OCI-LY1 (cell line): ENCODE measurements at regions not wholly inside any gene's neighbourhood (a gene's known extent, or its start where the extent isn't known, plus 50 kb on each side); places are given as distances from the start of the nearest gene placed in this dataset.

Experiments used
- H2AFZ ChIP-seq: fragments of 200-600 bp; sonication (generic), shearing (Covaris generic); 2 replicates; pipeline ENCODE4 v1.6.0; 2014; ENCODE audit warnings: antibody characterized with exemption, mild to moderate bottlenecking, low read length
- H3F3A ChIP-seq: fragments of 200-600 bp; sonication (generic), shearing (Covaris generic); 2 replicates; pipeline ENCODE4 v1.6.0; 2014; ENCODE audit warnings: mild to moderate bottlenecking, antibody characterized with exemption, low read length, moderate library complexity; ENCODE audit not compliant: insufficient read depth
- H3K27ac ChIP-seq: fragments of 200-600 bp; sonication (generic); 2 replicates; pipeline ENCODE4 v1.5.1; 2014; ENCODE audit warnings: low read length, mixed run types, mild to moderate bottlenecking, low read depth; ENCODE audit not compliant: poor library complexity, severe bottlenecking
- H3K27me3 ChIP-seq: fragments of 200-600 bp; sonication (generic); 2 replicates; pipeline ENCODE4 v1.6.0; 2014; ENCODE audit warnings: antibody characterized with exemption, mild to moderate bottlenecking, low read length, moderate library complexity; ENCODE audit not compliant: insufficient read depth
- H3K36me3 ChIP-seq: fragments of 200-600 bp; sonication (generic); 2 replicates; pipeline ENCODE4 v1.6.1; 2014; ENCODE audit warnings: mild to moderate bottlenecking, antibody characterized with exemption, low read length, moderate library complexity, mixed read lengths; ENCODE audit not compliant: insufficient read depth
- H3K4me1 ChIP-seq: fragments of 200-600 bp; sonication (generic); 2 replicates; pipeline ENCODE4 v1.5.1; 2014; ENCODE audit warnings: mild to moderate bottlenecking, low read length, moderate library complexity; ENCODE audit not compliant: insufficient read depth, severe bottlenecking
- H3K4me2 ChIP-seq: fragments of 200-600 bp; sonication (generic), shearing (Covaris generic); 2 replicates; pipeline ENCODE4 v1.6.1; 2014; ENCODE audit warnings: low read length
- H3K4me3 ChIP-seq: fragments of 200-600 bp; sonication (generic); 2 replicates; pipeline ENCODE4 v1.5.1; 2014; ENCODE audit warnings: low read length, low read depth, mild to moderate bottlenecking, mixed read lengths; ENCODE audit not compliant: poor library complexity, severe bottlenecking
- H3K79me2 ChIP-seq: fragments of 200-600 bp; shearing (Covaris generic); 2 replicates; pipeline ENCODE4 v1.6.1; 2016; ENCODE audit warnings: mixed run types, low read length, mixed read lengths; ENCODE audit not compliant: insufficient read depth
- H3K9ac ChIP-seq: fragments of 200-600 bp; sonication (generic), shearing (Covaris generic); 2 replicates; pipeline ENCODE4 v1.6.1; 2014; ENCODE audit warnings: mild to moderate bottlenecking, low read length, mixed read lengths
- H3K9me2 ChIP-seq: fragments of 200-600 bp; sonication (generic), shearing (Covaris generic); 2 replicates; pipeline ENCODE4 v1.6.1; 2014; ENCODE audit warnings: low read depth, mild to moderate bottlenecking, low read length, mixed read lengths
- H3K9me3 ChIP-seq: fragments of 200-600 bp; shearing (Covaris generic); 2 replicates; pipeline ENCODE4 v1.6.1; 2014; ENCODE audit warnings: low read length, mixed read lengths
- H4K20me1 ChIP-seq: fragments of 200-600 bp; sonication (generic), shearing (Covaris generic); 2 replicates; pipeline ENCODE4 v1.6.0; 2016; ENCODE audit warnings: mild to moderate bottlenecking, low read length; ENCODE audit not compliant: insufficient read depth
- CTCF ChIP-seq: fragments of 200-600 bp; sonication (generic), shearing (Covaris generic); IDR thresholded peaks from 2 replicates; pipeline ENCODE4 v1.5.1; 2017; ENCODE audit warnings: mild to moderate bottlenecking, antibody characterized with exemption, low read length, moderate library complexity, mixed read lengths
- EZH2 ChIP-seq: fragments of 200-600 bp; sonication (generic), shearing (Covaris generic); IDR thresholded peaks from 2 replicates; pipeline ENCODE4 v1.8.0; 2017; ENCODE audit warnings: borderline replicate concordance, mixed run types, mild to moderate bottlenecking, antibody characterized with exemption, low read length, moderate library complexity, mixed read lengths

DNA sequence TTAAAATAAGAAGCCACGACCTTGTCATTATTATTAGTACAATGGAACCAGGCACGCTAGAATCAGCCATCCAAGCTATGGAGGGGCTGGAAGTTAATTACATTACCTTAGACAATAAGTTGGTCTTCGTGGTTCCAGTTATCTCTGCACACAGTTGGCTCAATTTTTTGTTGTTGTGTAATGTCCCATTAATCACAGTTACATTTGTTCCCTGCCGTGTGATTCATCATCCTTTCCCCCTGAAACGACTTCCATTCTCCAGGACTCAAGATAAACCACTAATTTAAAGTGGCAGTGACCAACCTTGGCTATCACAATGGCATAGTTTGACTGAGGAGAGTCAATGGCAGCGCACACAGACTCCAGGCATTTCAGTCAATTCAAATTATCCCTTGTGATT lies 905.0 kb downstream of the RAB28 start:
- no peaks in the 10 kb centered on the region for H3K27me3 ChIP-seq
- H3K79me2 ChIP-seq: no peaks in the 10 kb centered on the region
- TF ChIP-seq CTCF (no peak), EZH2 (no peak)
- no peaks in the 10 kb centered on the region for H3K9me2 ChIP-seq
- no peaks in the 10 kb centered on the region for H3F3A ChIP-seq
- H3K9ac ChIP-seq: no peak overlapping the region
- H3K9me3 ChIP-seq: no peaks in the 10 kb centered on the region
- H4K20me1 ChIP-seq: no peaks in the 10 kb centered on the region
- no peak overlapping the region for H3K4me2 ChIP-seq
- no peaks in the 10 kb centered on the region for H3K36me3 ChIP-seq
- H2AFZ ChIP-seq: no peak overlapping the region
- no peak overlapping the region for H3K4me3 ChIP-seq
- no peaks in the 10 kb centered on the region for H3K4me1 ChIP-seq
- H3K27ac ChIP-seq: no peak overlapping the region

- Histone ChIP-seq H3K4me2 (no peak overlapping the region), H3K9me2 (no peaks in the 10 kb centered on the region), H3K27me3 (no peaks in the 10 kb centered on the region), H3K9me3 (no peaks in the 10 kb centered on the region), H3K36me3 (no peaks in the 10 kb centered on the region), H3K4me3 (no peak overlapping the region), H4K20me1 (no peaks in the 10 kb centered on the region), H3F3A (no peaks in the 10 kb centered on the region), H3K4me1 (no peaks in the 10 kb centered on the region), H2AFZ (no peak overlapping the region), H3K27ac (no peak overlapping the region), H3K79me2 (no peaks in the 10 kb centered on the region), H3K9ac (no peak overlapping the region)
- TF ChIP-seq CTCF: no peak
- no peak for TF ChIP-seq EZH2
Measured at GRCh38 chr4:12576409-12576808, 907.7 kb downstream of the RAB28 start.

DNA sequence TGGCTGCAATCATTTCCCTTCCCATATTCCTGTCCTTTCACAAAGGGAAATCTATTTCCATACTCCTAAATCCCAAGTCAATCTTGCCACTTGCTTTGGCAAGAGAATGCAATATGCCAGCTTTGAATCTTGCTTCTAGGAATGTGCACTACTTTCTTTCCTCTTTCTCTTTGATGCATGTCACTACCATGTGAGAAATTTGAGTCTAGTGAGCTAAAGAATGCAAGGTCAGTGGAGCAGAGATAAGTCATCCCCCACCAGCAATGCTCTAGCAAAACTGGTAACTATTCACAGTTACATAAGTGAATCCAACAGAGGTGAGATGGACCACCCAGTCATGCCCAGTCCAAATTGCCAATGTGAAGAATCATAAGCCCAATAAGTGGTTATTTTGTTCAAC lies 910.4 kb downstream of the RAB28 start:
- Histone ChIP-seq H3K36me3 (no peaks in the 10 kb centered on the region), H3K4me1 (no peaks in the 10 kb centered on the region), H3K9me2 (no peaks in the 10 kb centered on the region), H3F3A (no peaks in the 10 kb centered on the region), H2AFZ (no peak overlapping the region), H3K4me2 (no peak overlapping the region), H3K9ac (no peak overlapping the region), H3K79me2 (no peaks in the 10 kb centered on the region), H3K27me3 (no peaks in the 10 kb centered on the region), H3K4me3 (no peak overlapping the region), H3K9me3 (no peaks in the 10 kb centered on the region), H4K20me1 (no peaks in the 10 kb centered on the region), H3K27ac (no peak overlapping the region)
- no peak for TF ChIP-seq CTCF
- no peak for TF ChIP-seq EZH2
